Retina (tissue), 1 donor: ENCODE measurements at regions not wholly inside any gene's neighbourhood (a gene's known extent, or its start where the extent isn't known, plus 50 kb on each side); places are given as distances from the start of the nearest gene placed in this dataset.
"Not testable (repeated sequence)": the region's sequence is repeated elsewhere in the genome, so short reads cannot be mapped to it uniquely, and the experiment has no call there.

Experiments used
- DNase-seq: peaks from one replicate; pipeline ENCODE4 v3.0.0-alpha.2; 2016

- no peak for DNase-seq
These were observed 114.8 kb upstream of the DAPK1 start for GRCh38 chr9:87382900-87383299.

DNA sequence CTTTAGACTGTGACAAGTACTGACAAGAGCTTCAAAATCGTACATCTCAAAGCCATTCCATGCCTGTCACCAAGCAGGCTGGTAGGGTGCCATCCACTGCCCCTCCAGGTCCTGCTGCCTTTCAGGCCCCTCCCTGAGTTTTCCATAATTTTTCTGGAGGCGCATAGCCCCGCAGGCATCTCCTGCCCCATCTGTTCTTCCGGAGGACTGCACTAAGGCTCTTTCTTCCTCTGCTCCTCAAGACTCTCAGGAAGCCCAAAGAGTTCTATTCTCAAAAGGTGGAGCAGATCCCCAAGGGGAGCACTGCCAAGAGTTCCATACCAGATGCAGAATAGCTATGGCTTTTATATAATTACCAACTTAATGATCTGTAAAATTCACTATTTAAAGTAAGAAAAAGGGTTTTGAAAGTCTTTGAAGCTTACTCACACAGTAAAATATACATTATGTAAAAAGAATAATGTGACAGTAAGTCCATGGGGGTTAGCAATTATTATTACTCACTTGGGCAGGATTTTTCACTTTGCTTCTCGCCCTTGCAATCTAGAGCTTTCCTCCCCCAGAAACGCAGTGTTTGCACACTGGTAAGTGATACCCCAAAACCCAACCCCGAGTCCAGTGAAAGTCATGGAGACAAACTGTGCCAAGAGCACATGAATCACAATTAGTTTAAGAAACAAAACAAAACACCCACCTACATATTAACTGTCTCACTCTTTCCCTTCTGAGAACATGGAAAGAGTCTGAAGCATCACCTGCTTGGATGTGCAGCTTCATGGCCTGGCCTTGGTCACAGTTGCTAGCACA is 114.1 kb upstream of the DAPK1 start:
- DNase-seq = no peak

DNA sequence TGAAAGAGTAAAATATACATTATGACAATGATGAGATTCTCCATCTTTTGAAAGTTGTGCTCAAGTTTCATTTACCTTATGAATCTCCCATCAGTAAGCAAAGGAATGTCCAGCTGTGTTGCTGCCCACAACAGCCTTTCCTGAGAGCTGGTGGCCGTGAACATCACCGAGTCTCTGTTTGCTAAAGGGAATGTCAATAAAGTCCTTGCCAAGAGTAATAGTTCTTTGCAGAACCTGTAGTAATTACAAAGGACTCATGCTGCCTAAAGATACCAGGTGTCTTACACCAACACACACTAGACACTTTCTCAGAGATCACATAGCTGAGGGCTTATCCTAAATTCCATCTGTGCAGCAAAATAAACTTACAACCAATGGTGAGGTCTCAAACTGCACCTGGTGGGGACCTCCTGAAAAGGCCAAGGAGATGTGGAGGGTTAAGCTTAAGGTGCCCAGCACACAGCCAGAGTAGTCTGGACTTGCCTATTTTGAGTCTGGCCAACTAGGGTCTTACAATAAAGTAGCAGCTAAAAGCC is 111.1 kb upstream of the DAPK1 start:
- DNase-seq = no peak

DNA sequence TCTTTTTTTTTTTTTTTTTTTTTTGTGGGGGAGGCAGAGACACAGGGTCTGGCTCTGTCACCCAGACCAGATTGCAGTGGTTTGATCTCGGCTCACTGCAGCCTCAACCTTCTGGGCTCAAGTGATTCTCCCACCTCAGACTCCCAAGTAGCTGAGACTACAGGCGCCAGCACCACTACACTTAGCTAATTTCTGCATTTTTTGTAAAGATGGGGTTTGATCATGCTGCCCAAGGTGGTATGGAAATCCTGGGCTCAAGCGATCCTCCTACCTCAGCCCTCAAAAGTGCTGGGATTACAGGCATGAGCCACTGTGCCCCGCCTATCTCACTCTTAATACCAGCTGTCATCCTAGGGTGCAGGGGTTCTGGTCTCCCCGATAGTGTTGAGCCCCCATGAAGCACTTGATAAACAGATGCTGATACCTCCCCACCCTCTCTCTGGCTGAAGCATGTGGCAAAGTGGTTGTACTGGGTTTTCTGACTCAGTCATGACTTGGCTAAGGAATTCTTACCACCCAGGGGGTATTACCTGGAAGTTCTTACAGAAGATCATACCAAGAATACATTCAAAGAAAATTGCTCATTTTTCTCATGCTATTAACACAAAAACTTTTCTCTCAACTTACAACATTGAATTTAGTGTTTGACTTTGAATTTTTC is 110.2 kb upstream of the DAPK1 start:
- no peak for DNase-seq

GRCh38 chr9:87388708-87389107 is 109.0 kb upstream of the DAPK1 start:
- DNase-seq = not testable (repeated sequence)

DNA sequence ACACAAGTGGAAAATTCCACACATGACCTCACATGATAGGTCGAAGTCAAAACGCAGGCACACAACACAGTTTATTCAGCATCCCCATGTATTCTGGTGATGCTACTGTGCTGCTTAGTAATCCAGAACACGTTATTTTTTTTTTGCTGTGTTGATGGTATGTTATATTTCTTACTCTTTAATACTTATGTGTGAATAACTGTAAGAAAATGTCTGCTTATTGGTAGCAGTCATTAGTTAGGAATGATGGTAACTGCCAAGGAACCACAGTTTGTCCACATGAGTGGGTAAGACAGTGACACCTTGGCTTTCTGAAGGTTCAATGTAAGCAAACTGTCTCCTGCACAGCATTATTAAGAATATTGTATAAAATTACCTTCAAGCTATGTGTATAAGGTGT is 107.7 kb upstream of the DAPK1 start:
- DNase-seq = no peak

GRCh38 chr9:87390361-87390760 is 107.3 kb upstream of the DAPK1 start:
- DNase-seq = no peak

DNA sequence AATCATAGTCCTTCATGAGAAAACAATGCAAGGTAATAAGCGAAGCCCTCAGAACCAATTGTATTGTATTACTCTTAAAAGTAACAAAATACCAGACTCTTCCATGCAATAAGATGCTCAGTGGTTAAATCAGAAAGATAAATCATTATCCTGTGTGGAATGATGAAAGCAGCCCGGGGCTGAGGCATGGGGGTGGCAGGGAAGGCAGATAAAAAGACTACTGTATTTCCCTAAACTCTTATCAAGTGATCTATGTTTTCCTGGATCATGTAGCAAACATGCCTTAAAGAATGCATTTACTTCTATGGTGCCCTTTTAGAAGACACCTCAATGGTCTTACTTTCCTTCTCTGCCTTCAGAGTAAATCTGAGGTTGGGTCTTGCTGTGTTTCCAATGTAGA is 105.6 kb upstream of the DAPK1 start:
- DNase-seq = no peak

DNA sequence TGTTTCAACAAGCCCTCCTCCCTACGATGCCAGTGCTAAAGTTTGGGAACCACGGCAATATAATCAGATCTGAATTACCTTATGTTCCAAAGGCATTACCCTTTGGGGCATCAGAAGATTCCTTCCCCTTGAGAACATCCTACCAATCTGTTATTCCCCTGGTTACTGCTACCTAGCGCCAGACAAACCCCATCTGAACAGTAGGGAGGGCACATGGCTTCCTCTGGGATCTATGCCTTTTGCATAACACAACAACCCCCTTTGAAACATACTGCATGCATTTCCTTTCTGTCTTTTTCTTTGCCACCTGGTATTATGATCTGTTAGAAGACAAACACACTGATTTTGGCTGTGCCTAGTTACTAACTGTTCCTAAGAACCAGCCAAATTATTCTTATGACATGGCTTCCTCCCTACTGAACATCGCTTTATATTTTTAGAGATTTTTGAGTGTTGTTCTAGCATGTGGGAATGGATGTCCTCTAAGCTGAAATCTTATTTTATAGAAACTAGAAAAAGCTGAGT is 103.9 kb upstream of the DAPK1 start:
- no peak for DNase-seq

GRCh38 chr9:87395804-87396479 is 101.7 kb upstream of the DAPK1 start:
- peak; percentile 37 for DNase-seq

DNA sequence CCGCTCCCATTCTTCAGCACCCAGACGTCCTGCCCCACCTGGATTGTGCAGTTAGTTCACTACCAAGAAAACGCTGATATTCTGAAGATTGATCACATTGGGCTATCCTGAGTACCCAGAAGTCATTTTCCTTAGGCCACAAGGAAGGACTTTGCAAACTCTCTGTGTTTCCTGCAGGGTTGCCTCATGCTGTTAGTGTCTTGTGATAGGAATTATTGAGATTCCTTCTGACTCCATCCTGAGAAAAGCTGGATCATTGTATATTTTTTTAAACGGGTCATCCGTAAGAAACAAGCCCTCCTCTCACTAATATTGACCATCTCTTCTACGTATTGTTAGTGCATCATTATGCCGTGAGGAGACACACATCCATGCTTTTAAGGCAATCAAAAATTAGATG is 96.0 kb upstream of the DAPK1 start:
- DNase-seq = no peak

GRCh38 chr9:87402537-87402936 is 95.1 kb upstream of the DAPK1 start:
- no peak for DNase-seq

DNA sequence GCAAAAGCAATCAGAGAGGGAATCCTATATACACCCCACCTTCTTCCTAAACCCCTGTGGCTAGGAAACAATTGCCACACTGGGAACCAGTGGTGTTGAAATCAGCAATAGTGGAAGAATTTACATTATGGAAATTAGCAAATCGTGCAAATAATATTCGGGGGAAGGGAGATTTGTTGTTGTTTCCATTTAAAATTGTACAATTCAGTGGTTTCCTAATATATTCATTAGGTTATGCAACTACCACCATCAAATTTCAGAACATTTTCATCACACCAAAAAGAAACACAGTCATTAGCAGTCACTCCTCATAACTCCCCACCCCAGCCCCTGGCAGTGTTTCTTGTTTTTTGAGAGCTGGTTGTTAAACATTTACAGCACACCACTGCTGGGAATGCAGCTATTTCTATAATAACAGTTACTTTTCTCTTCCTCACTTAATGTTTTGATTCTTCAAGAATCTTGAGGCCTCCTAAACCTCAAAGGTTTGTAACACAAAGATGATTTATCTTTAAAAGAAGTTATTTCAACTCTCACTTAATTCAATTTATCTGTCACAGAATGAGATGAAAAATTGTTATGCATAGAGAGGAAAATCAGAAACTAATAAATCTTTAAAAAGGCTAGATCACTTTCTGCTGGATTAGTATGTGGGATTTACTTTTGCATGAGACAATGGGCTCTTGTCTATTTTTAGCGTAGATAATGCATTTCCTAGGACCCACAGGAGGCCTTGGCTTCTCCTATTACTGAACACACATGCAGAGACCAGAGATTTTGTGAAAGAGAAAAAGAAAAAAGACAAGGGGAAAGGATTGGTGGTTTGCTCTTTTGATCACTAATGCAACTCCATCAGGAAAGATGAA is 91.8 kb upstream of the DAPK1 start:
- DNase-seq = no peak

- no peak for DNase-seq
These were observed 91.0 kb upstream of the DAPK1 start for GRCh38 chr9:87406543-87407166.

DNA sequence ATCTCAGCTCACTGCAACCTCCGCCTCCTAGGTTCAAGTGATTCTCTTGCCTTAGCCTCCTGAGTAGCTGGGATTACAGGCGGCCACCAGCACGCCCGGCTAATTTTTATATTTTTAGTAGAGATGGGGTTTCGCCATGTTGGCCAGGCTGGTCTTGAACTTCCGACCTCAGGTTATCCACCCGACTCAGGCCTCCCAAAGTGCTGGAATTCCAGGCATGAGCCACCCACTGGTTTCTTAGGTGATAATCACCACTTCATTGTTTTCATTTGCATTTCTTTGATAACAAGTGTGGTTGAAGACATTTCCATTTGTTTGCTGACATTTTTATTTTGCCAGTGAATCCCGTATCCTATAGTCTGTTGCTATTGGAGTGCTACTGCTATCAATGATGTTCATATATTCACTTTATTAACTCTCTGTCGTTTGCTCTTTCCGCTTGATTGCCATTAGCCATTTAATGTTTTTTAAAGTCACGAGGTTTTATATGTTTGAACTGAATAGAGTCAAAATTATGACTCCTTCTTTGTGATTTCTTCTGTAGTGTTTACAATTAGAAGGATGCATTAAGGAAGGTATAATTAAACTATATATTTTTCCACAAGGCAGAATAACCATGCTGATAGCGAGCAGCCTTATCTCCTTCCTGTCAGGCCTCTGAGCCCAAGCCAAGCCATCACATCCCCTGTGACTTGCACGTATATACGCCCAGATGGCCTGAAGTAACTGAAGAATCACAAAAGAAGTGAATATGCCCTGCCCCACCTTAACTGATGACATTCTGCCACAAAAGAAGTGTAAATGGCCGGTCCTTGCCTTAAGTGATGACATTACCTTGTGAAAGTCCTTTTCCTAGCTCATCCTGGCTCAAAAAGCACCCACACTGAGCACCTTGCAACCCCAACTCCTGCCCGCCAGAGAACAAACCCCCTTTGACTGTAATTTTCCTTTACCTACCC is 87.3 kb upstream of the DAPK1 start:
- DNase-seq = not testable (repeated sequence)

DNA sequence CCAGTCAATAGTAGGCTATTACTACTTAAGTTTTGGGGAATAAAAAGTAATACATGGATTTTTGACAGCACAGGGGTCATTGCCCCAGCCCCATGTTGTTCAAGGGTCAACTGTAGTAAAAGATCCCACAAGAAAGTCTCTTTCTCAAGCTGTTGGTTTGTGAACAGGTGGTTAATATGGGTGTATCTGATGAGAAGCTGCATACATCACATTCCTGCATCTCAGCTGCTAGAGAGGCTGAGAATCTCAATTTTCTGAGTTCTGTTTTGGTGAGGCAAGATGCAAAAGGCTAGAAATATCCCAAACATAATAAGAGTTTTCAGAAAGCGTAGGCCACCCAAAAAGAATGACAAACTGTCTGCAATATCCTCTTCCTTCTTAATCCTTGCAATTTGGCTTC is 76.8 kb upstream of the DAPK1 start:
- no peak for DNase-seq

DNA sequence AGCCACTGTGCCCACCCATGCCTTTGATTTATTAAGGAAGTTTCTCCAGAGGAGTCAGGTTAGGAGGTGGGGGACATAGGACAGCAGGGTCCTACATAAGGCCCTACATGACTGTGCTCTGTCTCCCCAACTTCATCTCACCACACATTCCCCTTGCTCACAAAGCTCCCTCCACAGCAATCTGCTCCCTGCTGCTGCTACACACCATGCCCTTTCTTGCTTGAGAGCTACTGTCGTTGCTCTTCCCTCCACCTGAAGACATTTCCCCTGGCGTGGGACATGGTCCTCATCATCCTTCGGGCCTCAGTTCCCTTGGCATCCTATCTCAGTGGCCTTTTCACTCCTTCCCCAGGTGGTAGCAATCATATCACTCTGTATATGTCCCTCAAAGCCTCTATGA is 75.9 kb upstream of the DAPK1 start:
- DNase-seq = no peak

DNA sequence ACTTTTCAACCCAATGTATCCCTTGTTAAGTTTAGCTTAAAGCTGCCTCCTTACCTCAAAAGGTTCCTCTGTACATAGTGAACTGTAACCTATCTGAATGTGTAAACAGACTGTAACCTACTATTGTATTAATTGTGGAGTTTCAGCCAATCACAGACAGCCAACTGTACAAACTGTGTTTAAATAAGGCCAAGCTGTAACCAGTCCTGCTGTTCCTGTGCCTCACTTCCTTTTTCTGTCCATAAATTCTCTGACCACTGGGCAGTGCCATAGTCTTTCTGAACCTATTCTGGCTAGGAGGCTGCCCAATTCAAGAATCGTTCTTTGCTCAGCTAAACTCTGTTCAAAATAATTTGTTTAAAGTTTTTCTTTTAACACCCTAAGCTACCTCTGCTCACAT is 74.7 kb upstream of the DAPK1 start:
- no peak for DNase-seq

- not testable (repeated sequence) for DNase-seq
These were observed 73.8 kb upstream of the DAPK1 start for GRCh38 chr9:87423885-87424284.

DNA sequence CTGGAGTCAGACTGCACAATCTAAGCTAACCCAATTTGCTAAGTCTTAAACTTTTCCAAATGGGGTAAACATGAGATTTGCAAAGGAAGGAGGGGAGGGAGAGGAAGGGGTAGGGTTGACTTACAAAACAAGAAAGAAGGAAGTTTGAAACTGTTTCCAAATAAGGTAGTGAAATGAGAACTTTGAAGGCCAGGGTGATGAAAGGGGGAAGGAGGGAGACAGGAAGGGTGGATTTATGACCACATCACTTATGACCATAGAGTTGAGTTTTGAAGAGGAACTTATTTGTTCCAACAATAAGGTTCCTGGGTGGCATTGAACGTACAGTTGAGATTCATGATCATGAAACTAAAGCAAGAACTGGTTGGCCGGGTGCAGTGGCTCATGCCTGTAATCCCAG is 72.5 kb upstream of the DAPK1 start:
- DNase-seq = no peak
